Neural cell (in vitro differentiated cells): ENCODE measurements at regions not wholly inside any gene's neighbourhood (a gene's known extent, or its start where the extent isn't known, plus 50 kb on each side); places are given as distances from the start of the nearest gene placed in this dataset.

Experiments used
- EP300 ChIP-seq: fragments of 450-650 bp; conservative IDR thresholded peaks from 2 replicates; pipeline ENCODE4 v1.6.1; 2014; ENCODE audit warnings: antibody characterized with exemption, mild to moderate bottlenecking, moderate library complexity; ENCODE audit not compliant: poor library complexity, severe bottlenecking
- SMC3 ChIP-seq: fragments of 450-650 bp; conservative IDR thresholded peaks from 2 replicates; pipeline ENCODE4 v1.6.1; 2014; ENCODE audit warnings: antibody characterized with exemption, mild to moderate bottlenecking, moderate library complexity; ENCODE audit not compliant: poor library complexity
- TF ChIP-seq, protein P1 (sequence below): fragments of 450-650 bp; IDR thresholded peaks from 2 replicates; pipeline ENCODE4 v1.5.1; 2014; ENCODE audit warnings: antibody characterized with exemption, mild to moderate bottlenecking, moderate library complexity; ENCODE audit not compliant: poor library complexity, severe bottlenecking

DNA sequence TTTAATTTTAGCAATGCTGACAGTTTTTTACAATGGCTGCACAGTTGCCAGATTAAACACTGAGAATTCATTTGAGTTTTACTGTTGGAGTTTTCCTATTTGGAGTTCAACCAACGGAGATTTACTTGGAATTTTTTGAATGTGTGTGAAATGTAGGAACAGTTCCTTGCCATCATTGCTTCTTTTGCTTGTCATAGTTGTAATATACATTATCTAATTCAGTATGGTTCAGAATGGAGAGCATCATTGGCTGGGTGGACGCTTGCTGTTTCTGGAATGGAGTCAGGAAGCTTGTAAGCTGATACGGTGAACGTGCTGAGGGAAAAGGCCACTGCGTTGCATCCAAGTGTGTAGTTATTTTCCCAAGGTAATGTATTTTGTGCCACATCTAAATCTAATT lies 404.3 kb upstream of the KLF6 start:
- TF ChIP-seq, protein P1, sequence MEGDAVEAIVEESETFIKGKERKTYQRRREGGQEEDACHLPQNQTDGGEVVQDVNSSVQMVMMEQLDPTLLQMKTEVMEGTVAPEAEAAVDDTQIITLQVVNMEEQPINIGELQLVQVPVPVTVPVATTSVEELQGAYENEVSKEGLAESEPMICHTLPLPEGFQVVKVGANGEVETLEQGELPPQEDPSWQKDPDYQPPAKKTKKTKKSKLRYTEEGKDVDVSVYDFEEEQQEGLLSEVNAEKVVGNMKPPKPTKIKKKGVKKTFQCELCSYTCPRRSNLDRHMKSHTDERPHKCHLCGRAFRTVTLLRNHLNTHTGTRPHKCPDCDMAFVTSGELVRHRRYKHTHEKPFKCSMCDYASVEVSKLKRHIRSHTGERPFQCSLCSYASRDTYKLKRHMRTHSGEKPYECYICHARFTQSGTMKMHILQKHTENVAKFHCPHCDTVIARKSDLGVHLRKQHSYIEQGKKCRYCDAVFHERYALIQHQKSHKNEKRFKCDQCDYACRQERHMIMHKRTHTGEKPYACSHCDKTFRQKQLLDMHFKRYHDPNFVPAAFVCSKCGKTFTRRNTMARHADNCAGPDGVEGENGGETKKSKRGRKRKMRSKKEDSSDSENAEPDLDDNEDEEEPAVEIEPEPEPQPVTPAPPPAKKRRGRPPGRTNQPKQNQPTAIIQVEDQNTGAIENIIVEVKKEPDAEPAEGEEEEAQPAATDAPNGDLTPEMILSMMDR: no peak
- TF ChIP-seq SMC3 (no peak), EP300 (no peak)
